NCI-H748 (cell line): ENCODE measurements at regions not wholly inside any gene's neighbourhood (a gene's known extent, or its start where the extent isn't known, plus 50 kb on each side); places are given as distances from the start of the nearest gene placed in this dataset.
A peak's percentile ranks its signal among the peaks of the same experiment; 100 is the strongest.

Experiments
- DNase-seq: peaks from one replicate; lab custom pipeline; 2025; ENCODE audit not compliant: unreplicated experiment; lab: John Stamatoyannopoulos, UW

- no peak for DNase-seq
These were observed 375.3 kb upstream of the DDI1 start for GRCh38 chr11:103661185-103661584.

DNA sequence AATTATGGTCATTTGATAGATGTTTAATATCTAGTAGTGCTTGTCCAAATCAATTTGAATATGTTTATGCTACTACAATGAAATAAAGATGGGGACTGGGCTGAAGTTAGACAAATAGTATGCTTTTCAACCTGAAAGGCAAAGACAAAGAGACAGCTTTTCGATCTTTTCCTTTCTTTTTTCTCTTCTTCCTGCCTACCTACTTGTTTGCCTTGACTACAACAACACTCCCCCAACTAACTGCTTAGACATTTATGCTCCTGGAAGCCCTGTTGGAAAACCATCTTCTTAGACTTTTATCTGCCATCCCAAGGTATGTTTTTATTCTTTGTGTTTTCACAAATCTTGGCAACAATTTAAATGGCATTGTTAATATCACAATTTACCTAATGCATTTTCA lies 374.4 kb upstream of the DDI1 start:
- no peak for DNase-seq

- DNase-seq: no peak
These were observed 373.6 kb upstream of the DDI1 start for GRCh38 chr11:103662880-103663279.

- no peak for DNase-seq
These were observed 367.6 kb upstream of the DDI1 start for GRCh38 chr11:103668859-103669258.

- no peak for DNase-seq
These were observed 365.2 kb upstream of the DDI1 start for GRCh38 chr11:103671143-103671651.

- DNase-seq: no peak
These were observed 362.7 kb upstream of the DDI1 start for GRCh38 chr11:103673773-103674172.

DNA sequence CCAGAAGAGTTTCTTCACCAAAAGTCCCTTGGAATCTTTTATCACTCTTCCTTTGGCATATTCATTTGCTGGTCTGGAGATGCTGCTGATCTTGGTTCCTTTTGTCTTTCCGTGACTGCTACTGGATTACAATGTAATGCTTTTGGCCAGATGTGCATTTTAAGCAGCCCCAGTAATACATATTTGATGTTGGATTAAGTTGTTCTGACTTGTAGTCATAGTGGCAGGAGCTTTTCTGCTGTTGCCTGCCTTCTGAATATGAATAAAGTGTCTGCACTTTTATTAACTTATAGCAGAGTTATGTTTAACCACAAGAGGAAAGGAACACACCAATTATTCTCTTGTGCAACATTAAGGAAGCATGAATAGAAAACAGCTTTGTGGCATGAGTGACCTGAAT lies 360.0 kb upstream of the DDI1 start:
- DNase-seq: no peak

- DNase-seq: no peak
These were observed 355.6 kb upstream of the DDI1 start for GRCh38 chr11:103680826-103681225.

- no peak for DNase-seq
These were observed 354.6 kb upstream of the DDI1 start for GRCh38 chr11:103681855-103682254.

DNA sequence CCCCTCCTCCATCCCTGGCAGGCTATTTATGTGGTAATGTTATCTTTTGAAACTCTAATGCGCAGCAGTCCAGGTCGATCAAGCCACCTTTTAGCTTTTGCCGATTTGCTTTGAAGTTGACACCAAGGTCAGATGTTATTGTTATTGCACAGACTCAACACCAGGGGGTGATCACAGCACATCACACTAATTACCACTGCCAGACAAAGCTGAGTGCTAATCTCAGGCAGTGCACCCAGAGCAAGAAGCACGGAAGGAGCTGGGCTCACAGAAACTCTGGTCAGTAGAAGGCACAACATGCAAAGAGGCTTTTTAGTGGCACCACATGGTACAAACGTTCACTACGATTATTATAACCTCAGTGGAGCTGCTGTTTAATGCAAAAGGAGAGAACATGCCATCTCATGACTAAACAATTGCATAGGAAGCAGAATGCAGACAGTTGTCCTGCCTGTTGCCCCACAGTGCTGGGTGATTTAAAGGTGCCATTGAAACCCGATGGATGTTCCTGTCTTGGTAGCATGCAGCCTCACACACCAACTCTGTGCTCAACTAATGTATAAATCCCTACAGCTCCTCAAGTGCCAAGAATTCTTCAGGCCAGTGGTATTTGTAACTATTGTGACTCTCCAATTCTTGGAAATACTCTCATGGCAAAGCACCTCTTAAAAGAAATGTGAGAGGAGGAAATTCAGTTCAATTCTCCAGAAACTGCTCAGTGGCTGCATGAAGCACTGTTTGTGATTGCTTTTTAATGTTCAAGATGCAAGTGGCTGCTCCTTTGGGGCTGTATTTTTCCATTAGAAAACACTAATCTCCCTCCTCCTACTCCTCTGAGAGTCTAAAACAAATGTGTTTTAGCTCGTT lies 353.9 kb upstream of the DDI1 start:
- peak; percentile 75 for DNase-seq

DNA sequence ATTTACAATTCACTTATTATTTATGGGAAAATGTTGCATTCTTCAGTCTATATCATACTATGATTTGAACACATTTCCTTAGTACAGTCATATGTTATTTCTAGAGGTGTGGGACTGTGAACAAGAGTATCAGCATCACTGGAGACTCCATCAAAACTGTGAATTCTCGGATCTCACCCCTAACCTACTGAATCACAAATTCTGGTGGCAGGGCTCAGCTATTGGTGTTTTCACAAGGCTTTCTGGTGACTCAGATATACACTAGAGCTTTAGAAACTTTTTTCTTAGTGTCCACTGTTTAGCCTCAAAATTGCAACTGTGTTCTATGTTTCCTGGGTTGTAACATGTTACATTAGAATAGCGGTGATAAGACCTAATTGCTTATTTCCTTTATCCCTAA lies 352.9 kb upstream of the DDI1 start:
- DNase-seq: no peak

DNA sequence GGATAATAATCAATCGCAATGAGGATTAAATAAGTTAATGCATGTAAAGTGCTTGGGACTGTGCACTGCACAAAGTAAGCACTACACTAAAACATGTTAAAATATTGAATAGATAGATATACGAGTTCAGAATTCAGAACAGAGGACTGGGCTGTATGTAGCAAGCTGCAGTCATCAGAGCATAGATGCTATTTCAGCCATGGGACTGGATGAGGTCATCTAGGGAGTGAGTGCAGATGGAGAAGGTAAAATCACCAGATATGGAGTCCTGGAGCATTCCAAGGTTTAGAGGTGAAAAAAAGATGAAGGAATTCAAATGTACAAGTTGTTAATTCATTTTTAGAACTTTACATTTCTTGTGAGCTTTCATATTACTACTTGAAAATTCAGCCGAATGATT lies 347.5 kb upstream of the DDI1 start:
- DNase-seq: no peak

- no peak for DNase-seq
These were observed 346.1 kb upstream of the DDI1 start for GRCh38 chr11:103690356-103690755.

- no peak for DNase-seq
These were observed 340.3 kb upstream of the DDI1 start for GRCh38 chr11:103696123-103696522.

- DNase-seq: no peak
These were observed 337.2 kb upstream of the DDI1 start for GRCh38 chr11:103699216-103699615.

DNA sequence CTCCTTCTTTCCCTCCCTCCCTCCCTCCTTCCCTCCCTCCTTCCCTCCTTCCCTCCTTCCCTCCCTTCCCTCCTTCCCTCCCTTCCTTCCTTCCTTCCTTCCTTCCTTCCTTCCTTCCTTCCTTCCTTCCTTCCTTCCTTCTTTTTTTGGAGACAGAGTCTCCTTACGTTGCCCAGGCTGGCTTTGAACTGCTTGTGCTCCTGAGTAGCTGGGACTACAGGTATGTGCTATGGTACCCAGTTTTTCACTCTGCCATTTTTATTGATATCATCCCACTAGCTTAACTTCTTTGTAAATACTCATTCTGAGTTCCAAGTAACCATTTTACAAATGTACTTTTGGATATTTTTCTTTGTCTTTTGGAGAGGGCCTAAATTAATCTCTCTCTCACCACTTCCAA lies 336.8 kb upstream of the DDI1 start:
- DNase-seq: no peak

DNA sequence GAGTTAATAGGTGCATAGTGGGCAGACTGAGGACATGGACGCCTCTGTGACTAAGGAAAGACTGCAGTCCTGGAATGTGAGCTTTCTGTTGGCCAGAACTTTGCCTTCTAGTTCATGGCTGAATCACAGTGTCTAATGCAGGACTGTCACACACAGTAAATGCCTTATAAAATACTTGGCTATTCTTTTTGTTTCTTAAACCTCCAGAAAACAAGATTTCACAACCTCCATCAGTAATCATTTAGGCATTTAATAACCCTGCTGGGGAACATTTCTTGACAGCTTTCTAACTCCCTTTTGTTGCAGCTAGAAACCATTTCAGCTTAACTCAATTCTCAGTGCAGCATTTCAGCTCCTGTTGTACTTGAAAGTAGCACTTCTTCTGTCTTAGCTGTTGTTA lies 335.8 kb upstream of the DDI1 start:
- DNase-seq: no peak

DNA sequence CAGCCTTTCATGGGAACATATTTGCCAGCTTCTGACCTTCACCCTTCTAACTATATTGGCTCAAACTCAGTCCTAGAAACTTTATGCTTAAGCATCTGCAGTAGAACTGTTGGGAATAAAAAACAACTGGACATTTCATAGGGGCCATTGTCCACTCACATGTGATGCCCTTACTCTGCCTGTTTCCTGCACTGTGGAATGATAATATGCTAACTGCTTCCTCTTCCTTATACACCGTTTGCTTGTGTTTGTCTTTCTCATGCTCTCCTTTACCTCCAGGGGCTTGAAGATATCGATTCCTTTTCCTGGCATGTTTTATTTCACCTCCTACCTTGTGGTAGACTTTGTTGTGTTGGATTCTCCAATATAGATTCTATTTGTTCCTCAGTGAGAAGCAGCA lies 333.0 kb upstream of the DDI1 start:
- no peak for DNase-seq

- DNase-seq: no peak
These were observed 332.5 kb upstream of the DDI1 start for GRCh38 chr11:103703954-103704353.

DNA sequence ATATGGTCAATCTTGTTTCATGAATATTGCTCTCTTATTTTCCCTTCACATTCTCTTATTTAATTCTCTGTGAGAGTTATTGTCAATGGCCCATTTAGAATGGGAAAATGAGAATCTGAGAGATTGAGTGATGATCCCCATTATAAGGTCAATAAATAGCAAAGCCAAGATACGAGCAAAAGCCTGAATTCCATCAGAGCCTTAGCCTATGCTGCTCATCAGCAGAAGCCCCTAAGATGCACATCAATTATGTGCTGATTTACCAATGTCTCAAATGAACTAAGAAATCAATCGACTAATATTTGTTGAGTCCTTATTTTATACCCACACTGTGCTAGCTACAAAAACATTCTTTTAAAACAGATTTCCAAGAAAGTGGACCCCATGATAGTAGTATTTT lies 330.8 kb upstream of the DDI1 start:
- no peak for DNase-seq

DNA sequence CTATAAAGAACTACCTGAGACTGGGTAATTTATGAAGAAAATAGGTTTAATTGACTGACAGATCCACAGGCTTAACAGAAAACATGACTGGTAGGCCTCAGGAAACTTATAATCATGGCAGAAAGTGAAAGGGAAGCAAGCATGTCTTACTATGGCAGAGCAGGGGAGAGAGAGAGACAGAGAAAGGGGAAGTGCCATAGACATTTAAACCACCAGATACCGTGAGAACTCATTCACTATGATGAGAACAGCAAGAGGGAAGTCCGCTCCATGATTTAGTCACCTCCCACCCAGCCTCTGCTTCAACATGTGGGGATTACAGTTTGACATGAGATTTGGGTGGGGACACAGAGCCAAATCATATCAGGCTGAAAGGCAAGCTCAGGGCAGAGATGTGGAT lies 327.1 kb upstream of the DDI1 start:
- no peak for DNase-seq

DNA sequence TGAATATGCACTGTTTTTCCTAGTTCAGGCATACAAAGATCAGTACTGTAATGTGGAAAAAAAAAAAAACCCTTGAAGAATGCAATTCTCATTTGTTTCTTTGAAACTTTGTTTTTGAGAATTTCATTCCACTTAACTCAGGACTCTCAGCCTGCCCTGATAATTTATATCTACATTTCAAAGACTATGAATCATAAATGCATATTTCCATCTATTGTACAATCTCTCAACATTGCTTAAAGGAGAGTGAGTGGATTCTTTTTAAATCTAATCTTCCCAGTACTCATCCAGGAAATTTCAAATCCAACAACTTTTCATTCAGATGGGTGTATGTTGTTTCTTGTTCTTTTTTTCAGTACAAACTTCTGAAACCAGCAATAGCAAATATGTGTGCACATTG lies 322.2 kb upstream of the DDI1 start:
- no peak for DNase-seq

- DNase-seq: no peak
These were observed 320.1 kb upstream of the DDI1 start for GRCh38 chr11:103716363-103716762.
